LNCAP (cell line): ENCODE measurements at regions not wholly inside any gene's neighbourhood (a gene's known extent, or its start where the extent isn't known, plus 50 kb on each side); places are given as distances from the start of the nearest gene placed in this dataset.

ENCODE experiments used
- TF ChIP-seq, protein P1 (sequence below): fragments of 450-650 bp; IDR thresholded peaks from 2 replicates; pipeline ENCODE4 v1.5.1; 2017; ENCODE audit warnings: mild to moderate bottlenecking

DNA sequence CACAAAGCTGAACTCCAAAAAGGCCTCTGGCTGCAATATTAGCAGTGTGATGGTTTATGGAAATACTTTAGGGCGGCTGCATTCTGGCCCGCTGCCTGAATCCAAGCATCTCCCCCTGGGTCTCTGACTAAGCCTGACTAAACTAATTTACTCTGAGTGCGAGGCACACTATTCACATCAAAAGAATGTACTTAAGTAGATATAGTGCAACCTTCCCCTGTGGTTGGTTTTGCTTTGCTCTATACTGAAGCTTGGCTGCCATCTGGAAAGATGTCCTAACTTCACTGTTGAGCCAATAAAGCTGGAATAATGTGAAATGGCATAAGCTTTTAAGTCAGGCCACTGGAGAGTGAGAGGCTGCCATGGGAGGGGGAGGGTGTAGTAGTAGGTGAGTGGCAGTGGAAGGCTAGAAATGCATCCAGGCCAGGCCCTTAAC, 321.6 kb downstream of the AASDHPPT start:
- TF ChIP-seq, protein P1, sequence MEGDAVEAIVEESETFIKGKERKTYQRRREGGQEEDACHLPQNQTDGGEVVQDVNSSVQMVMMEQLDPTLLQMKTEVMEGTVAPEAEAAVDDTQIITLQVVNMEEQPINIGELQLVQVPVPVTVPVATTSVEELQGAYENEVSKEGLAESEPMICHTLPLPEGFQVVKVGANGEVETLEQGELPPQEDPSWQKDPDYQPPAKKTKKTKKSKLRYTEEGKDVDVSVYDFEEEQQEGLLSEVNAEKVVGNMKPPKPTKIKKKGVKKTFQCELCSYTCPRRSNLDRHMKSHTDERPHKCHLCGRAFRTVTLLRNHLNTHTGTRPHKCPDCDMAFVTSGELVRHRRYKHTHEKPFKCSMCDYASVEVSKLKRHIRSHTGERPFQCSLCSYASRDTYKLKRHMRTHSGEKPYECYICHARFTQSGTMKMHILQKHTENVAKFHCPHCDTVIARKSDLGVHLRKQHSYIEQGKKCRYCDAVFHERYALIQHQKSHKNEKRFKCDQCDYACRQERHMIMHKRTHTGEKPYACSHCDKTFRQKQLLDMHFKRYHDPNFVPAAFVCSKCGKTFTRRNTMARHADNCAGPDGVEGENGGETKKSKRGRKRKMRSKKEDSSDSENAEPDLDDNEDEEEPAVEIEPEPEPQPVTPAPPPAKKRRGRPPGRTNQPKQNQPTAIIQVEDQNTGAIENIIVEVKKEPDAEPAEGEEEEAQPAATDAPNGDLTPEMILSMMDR: no peak

DNA sequence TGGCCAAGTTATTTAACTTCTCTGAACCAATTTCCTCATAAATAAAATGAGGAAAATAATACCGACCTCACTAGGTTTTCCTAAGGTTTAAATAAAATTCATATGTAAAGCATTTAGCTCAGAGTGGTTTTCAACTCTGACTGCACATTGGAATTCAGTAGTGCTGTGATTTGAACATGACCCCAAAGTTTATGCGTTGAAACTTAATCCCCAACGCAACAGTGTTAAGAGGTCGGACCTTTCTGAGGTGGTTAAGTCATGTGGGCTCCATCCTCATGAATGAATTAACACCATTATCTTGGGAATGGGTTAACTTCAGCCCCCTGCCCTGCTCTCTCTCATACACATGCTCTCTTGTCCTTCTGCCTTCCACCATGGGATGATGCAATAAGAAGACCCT, 322.2 kb downstream of the AASDHPPT start:
- TF ChIP-seq, protein P1: no peak

DNA sequence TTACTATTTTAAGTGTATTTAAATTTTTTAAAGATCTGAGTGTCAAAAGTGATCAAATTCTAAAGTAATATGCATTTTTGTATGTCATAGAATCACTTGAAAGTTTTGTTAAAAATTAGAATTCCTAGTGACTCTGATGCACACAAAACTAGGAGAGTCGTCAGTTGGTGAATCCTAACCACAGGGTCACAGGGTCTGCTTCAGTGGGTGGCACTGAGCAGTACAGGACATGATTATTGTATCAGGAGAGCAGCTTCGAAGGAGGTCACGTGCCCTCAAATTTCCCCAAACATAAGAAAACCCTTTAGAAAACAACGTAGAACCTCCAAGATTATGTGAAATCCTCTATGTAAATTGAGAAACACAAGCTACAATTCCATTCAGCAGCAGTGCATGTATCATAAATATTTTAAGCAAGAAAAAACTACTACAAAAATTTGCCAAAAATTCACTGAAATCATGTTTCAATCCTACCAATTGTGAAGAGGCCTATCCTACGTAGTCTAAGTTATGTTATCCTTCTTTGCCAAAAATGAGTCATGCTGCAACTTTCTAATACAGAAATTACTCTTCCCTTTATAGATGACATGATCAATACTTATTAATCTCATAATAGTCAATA, 323.6 kb downstream of the AASDHPPT start:
- TF ChIP-seq, protein P1: no peak

DNA sequence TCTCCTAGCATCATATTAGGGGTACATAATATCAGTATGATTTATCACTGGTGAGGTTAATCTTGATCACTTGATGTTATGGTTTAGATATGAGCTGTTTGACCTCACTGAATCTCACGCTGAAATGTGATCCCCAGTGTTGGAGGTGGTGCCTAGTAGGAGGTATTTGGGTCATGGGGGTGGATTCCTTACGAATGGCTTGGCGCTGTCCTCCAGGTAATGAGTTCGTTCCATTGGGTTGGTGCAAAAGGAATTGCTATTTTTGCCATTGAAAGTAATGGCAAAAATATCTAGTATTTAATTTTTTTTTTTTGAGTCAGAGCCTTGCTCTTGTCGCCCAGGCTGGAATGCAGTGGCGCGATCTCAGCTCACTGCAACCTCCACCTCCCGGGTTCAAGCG, 326.3 kb downstream of the AASDHPPT start:
- TF ChIP-seq, protein P1: no peak

DNA sequence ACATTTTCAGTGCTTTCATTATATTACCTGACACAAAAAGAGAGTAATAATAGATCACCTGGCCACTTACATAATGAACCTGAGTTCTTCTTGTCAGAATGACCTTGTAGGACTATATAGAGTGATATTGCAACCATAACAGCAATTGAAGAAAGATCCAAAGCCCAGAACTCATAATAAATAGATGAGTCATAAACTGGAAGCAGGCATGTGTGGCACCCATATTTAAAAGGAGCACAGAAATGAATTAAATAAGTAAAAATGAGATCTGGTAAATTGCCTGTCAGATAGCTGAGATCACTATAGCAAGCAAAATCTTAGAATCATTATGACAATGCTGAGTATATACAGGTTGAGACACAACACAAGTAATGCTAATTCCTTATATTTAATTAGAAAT, 331.8 kb downstream of the AASDHPPT start:
- TF ChIP-seq, protein P1: no peak

DNA sequence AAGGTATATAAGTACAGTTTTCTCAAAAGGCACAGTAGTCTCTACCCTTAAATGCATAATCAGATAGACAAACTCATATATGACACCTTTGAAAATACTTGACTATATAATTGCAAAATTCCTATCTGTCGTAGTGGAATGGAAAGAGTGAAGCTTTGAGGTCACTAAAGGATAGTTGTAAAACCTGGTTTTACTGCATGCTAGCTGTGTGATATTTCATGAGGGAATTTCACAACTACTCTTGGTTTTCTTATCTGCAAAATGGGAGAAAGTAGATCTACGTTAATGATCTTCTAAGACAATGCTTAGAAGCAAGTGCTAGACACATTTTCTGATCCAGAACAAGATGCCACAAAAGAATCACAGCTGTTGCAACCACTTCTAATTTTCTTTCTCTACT, 332.2 kb downstream of the AASDHPPT start:
- TF ChIP-seq, protein P1: no peak

DNA sequence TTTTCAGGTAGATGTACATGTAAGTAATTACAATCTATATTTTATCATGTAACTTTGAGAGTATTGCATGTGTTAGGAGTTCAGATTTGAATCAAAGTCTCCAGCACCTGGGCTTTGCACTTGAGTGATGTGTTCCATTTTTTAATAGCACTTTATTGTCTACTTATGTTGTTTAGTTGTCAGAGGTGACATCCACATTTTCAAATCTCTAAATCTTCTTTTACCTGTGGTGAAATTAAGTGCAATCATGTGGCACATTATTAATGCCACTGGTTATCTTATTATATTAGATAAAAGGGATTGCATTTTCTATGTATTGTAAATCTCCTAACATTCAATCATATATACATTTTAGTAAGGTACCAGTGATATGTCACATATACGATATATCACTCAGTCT, 333.4 kb downstream of the AASDHPPT start:
- TF ChIP-seq, protein P1: no peak

DNA sequence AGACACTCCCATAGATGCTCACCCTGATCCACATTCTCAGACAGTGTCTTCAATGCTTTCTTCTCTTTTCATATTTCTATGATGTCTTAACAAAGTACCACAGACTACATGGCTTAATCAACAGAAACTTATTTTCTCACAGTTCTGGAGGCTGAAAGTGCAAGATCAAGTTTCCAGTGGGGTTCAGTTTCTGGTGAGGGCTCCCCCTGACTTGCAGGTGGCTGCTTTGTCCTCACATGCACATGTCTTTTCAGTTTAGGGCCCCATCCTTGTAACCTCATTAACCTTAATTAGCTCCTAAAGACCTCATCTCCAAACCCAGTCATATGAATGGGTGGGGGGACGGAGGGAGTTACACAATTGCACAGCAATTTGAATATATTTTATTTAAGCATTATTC, 335.8 kb downstream of the AASDHPPT start:
- TF ChIP-seq, protein P1: no peak
